Liver (tissue), 3 donors: ENCODE measurements at regions not wholly inside any gene's neighbourhood (a gene's known extent, or its start where the extent isn't known, plus 50 kb on each side); places are given as distances from the start of the nearest gene placed in this dataset.

Experiments used
- CTCF ChIP-seq: fragments of 150-350 bp; IDR thresholded peaks from 2 replicates; pipeline ENCODE4 v1.5.1; 2017; ENCODE audit warnings: improper control_type of control experiment, low read depth, low read length; ENCODE audit not compliant: missing input control
- EGR1 ChIP-seq, 2 donors: IDR thresholded peaks; 2 replicates each; pipeline ENCODE4 v1.6.1; 2016 to 2018; ENCODE audit warnings: antibody characterized with exemption in 2 of 2, low read depth in 2 of 2
- FOXA1 ChIP-seq: IDR thresholded peaks from 2 replicates; pipeline ENCODE4 v1.6.1; 2016; ENCODE audit warnings: antibody characterized with exemption
- FOXA2 ChIP-seq: IDR thresholded peaks from 2 replicates; pipeline ENCODE4 v1.6.1; 2016; ENCODE audit warnings: antibody characterized with exemption
- JUND ChIP-seq, 2 donors: IDR thresholded peaks; 2 replicates each; pipeline ENCODE4 v1.6.1; 2016; ENCODE audit warnings: antibody characterized with exemption in 2 of 2
- RAD21 ChIP-seq, 2 donors: IDR thresholded peaks; 2 replicates each; pipeline ENCODE4 v1.6.1; 2016; ENCODE audit warnings: antibody characterized with exemption in 2 of 2, mild to moderate bottlenecking in 2 of 2
- REST ChIP-seq: IDR thresholded peaks from 2 replicates; pipeline ENCODE4 v1.6.1; 2016; ENCODE audit warnings: antibody characterized with exemption, mild to moderate bottlenecking
- RXRA ChIP-seq, 2 donors: IDR thresholded peaks; 2 replicates each; pipeline ENCODE4 v1.6.1; 2017 to 2018; ENCODE audit warnings: antibody characterized with exemption in 2 of 2, mild to moderate bottlenecking in 1 of 2
- SP1 ChIP-seq: IDR thresholded peaks from 2 replicates; pipeline ENCODE4 v1.6.1; 2018; ENCODE audit warnings: antibody characterized with exemption, mild to moderate bottlenecking
- TAF1 ChIP-seq: conservative IDR thresholded peaks from 2 replicates; pipeline ENCODE4 v1.6.1; 2016; ENCODE audit warnings: antibody characterized with exemption, mild to moderate bottlenecking
- YY1 ChIP-seq: IDR thresholded peaks from 2 replicates; pipeline ENCODE4 v1.6.1; 2016; ENCODE audit warnings: antibody characterized with exemption, mild to moderate bottlenecking
- TF ChIP-seq, protein P1 (sequence below): IDR thresholded peaks from 2 replicates; pipeline ENCODE4 v1.6.1; 2016; ENCODE audit warnings: antibody characterized with exemption
- TF ChIP-seq, protein P2 (sequence below): IDR thresholded peaks from 2 replicates; pipeline ENCODE4 v1.6.1; 2016; ENCODE audit warnings: antibody characterized with exemption
- donor health status: healthy.
- donor health status: healthy.

DNA sequence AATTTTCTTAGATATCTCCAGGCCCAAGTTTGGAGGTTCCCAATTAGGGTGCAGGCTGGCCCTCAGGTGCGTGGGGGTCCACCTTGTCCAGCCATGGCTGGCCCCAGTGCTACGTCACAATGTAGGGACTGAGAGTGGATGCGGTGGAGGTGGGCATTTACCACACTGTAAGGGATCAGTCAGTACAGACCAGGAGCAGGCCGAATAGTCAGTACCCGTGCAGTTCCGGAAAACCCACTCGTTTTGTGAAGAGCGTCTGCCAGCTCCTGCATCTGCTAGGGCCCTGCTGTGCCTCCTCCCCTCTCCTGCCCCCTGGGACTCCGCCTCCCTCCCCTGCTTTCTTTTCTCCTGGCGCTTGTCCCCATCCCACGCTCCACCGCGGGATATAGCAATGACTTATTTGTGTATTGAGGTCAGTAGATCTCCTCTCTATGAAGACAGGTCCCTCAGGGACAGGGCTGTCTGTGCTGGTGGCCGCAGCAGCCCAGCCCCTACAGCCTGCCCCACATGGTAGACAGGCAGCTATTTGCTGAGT, 50.4 kb upstream of the SEPTIN5 start:
- TF ChIP-seq, protein P1, sequence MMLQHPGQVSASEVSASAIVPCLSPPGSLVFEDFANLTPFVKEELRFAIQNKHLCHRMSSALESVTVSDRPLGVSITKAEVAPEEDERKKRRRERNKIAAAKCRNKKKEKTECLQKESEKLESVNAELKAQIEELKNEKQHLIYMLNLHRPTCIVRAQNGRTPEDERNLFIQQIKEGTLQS = no peak
- TF ChIP-seq YY1 (no peak), CTCF (no peak), TAF1 (no peak), RAD21 (IDR thresholded peaks at IDR 0.05) (no peak), REST (no peak), FOXA1 (no peak), EGR1 (IDR thresholded peaks at IDR 0.05; ENCODE audit: low read depth in 2 of 2) (no peak), SP1 (no peak), RXRA (IDR thresholded peaks at IDR 0.05) (no peak), JUND (IDR thresholded peaks at IDR 0.05) (no peak), FOXA2 (no peak)
- TF ChIP-seq, protein P2, sequence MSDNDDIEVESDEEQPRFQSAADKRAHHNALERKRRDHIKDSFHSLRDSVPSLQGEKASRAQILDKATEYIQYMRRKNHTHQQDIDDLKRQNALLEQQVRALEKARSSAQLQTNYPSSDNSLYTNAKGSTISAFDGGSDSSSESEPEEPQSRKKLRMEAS = no peak
